ENCODE measurements at regions not wholly inside any gene's neighbourhood (a gene's known extent, or its start where the extent isn't known, plus 50 kb on each side); places are given as distances from the start of the nearest gene placed in this dataset.

DNA sequence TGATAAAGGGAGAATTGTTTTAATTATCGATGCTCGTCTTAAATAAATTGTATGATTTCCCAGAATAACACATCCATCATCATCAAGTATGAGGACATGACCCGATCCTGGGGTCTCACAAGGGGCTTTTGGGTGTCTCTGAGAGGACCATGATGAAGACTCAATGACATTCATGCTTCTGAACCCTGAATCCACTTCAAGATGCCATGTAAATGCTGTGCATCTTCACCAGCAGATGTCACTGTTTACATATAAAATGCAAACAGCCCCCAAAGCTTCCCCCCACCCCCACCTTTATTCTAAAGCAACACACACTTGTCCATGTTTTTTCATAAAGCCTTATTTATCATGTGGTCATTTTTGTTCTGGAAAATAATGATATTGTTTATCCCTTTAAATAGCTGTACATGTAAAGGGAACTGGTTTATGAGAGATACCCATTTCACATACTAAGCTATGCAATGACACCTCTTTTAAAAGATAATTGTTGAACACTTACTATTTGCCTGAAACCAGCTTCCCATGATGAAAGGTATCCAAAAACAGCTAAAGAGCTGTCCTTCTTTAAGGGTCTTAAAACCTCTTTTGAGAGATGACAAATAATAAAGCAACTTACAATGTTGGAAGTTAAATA lies 69.7 kb upstream of the UBE3A start:
- H2AFZ ChIP-seq (ENCODE audit: low read depth, low read length, severe bottlenecking): no peak overlapping the region

DNA sequence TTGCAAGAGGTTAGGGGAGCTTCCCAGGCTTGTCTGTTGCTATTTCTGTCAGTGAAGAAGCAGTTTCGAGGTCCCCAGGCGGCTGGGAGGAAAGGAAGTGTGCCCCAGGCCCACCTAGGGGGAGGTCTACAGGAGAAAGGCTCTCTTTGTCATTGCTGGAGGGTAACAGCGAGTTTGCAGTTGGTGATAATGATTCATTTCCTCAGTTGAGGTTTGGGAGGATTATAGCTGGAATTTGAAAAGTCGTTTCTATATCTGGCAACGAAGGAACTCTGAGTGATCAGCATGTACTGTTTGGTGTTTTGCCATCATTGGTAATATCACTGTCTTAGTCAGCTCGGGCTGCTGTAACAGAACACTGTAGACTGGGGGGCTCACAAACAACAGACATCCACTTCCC lies 65.5 kb upstream of the UBE3A start:
- Histone ChIP-seq H3K36me3 (ENCODE audit: low read length) (no peaks in the 10 kb centered on the region), H3K4me2 (ENCODE audit: low read depth, low read length, poor library complexity, severe bottlenecking) (no peak overlapping the region), H3K9me3 (ENCODE audit: insufficient read depth, low read length) (no peaks in the 10 kb centered on the region), H3K9me2 (replicated peaks; ENCODE audit: insufficient read depth, low read length) (no peaks in the 10 kb centered on the region), H4K20me1 (ENCODE audit: low read depth, low read length) (no peaks in the 10 kb centered on the region), H3K27me3 (ENCODE audit: low read length) (no peaks in the 10 kb centered on the region), H2AFZ (ENCODE audit: low read depth, low read length, severe bottlenecking) (no peak overlapping the region), H3K79me2 (ENCODE audit: insufficient read depth, low read length) (no peaks in the 10 kb centered on the region), H3K27ac (ENCODE audit: low read depth, low read length) (no peak overlapping the region), H3F3A (ENCODE audit: insufficient read depth) (no peaks in the 10 kb centered on the region), H3K9ac (ENCODE audit: low read length) (no peak overlapping the region), H3K4me3 (ENCODE audit: insufficient read depth, low read length, poor library complexity, severe bottlenecking) (no peak overlapping the region)
- TF ChIP-seq EZH2phosphoT487 (conservative IDR thresholded peaks at IDR 0.05; ENCODE audit: low read length): no peak
- TF ChIP-seq, protein P1, sequence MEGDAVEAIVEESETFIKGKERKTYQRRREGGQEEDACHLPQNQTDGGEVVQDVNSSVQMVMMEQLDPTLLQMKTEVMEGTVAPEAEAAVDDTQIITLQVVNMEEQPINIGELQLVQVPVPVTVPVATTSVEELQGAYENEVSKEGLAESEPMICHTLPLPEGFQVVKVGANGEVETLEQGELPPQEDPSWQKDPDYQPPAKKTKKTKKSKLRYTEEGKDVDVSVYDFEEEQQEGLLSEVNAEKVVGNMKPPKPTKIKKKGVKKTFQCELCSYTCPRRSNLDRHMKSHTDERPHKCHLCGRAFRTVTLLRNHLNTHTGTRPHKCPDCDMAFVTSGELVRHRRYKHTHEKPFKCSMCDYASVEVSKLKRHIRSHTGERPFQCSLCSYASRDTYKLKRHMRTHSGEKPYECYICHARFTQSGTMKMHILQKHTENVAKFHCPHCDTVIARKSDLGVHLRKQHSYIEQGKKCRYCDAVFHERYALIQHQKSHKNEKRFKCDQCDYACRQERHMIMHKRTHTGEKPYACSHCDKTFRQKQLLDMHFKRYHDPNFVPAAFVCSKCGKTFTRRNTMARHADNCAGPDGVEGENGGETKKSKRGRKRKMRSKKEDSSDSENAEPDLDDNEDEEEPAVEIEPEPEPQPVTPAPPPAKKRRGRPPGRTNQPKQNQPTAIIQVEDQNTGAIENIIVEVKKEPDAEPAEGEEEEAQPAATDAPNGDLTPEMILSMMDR (IDR thresholded peaks at IDR 0.05; ENCODE audit: insufficient read depth, low read length, poor library complexity, severe bottlenecking): no peak

More for the DNA sequence above, 69.7 kb upstream of the UBE3A start:
- Histone ChIP-seq H4K20me1 (ENCODE audit: low read depth, low read length) (no peaks in the 10 kb centered on the region), H3K4me2 (ENCODE audit: low read depth, low read length, poor library complexity, severe bottlenecking) (no peak overlapping the region), H3K4me3 (ENCODE audit: insufficient read depth, low read length, poor library complexity, severe bottlenecking) (no peak overlapping the region), H3F3A (ENCODE audit: insufficient read depth) (no peaks in the 10 kb centered on the region), H3K36me3 (ENCODE audit: low read length) (no peaks in the 10 kb centered on the region), H3K9ac (ENCODE audit: low read length) (no peak overlapping the region), H3K9me3 (ENCODE audit: insufficient read depth, low read length) (no peaks in the 10 kb centered on the region), H3K27ac (ENCODE audit: low read depth, low read length) (no peak overlapping the region), H3K79me2 (ENCODE audit: insufficient read depth, low read length) (no peaks in the 10 kb centered on the region), H3K27me3 (ENCODE audit: low read length) (no peaks in the 10 kb centered on the region), H3K9me2 (replicated peaks; ENCODE audit: insufficient read depth, low read length) (no peaks in the 10 kb centered on the region)
- TF ChIP-seq EZH2phosphoT487 (conservative IDR thresholded peaks at IDR 0.05; ENCODE audit: low read length): no peak
- TF ChIP-seq, protein P1 (IDR thresholded peaks at IDR 0.05; ENCODE audit: insufficient read depth, low read length, poor library complexity, severe bottlenecking): peak; percentile 50

DNA sequence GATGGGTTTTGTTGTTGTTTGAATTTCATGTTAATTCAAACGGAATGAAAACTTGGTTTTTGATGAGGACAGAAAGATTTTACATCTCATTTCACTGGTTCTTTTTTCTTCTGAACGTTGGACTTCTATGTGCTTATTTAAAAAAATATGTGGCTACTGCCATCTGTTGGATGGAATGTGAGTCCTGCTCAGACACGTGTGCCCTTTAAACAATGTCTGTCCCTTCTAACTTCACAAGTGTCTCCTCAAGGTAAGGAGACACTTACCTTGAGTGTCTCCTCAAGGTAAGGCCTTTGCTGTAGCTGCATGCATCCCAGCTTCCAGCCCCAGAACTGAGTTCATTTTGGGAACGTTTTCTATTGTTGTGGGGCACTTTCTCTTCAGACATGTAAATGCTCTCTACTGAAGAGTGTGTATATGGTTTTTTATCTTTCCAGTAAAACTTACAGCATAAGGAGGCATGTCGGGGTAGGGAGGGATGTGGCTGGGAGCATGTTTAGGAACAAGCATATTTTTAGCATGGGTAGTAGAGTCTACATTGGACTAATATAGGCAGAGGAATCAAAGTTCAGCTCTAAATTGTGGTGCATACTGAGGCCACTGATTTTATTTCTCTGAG lies 63.1 kb upstream of the UBE3A start:
- Histone ChIP-seq H3K36me3 (ENCODE audit: low read length) (no peaks in the 10 kb centered on the region), H3K79me2 (ENCODE audit: insufficient read depth, low read length) (no peaks in the 10 kb centered on the region), H3K4me2 (ENCODE audit: low read depth, low read length, poor library complexity, severe bottlenecking) (no peak overlapping the region), H3K9me2 (replicated peaks; ENCODE audit: insufficient read depth, low read length) (no peaks in the 10 kb centered on the region), H3F3A (ENCODE audit: insufficient read depth) (no peaks in the 10 kb centered on the region), H2AFZ (ENCODE audit: low read depth, low read length, severe bottlenecking) (no peak overlapping the region), H4K20me1 (ENCODE audit: low read depth, low read length) (no peaks in the 10 kb centered on the region), H3K9me3 (ENCODE audit: insufficient read depth, low read length) (no peaks in the 10 kb centered on the region), H3K4me3 (ENCODE audit: insufficient read depth, low read length, poor library complexity, severe bottlenecking) (no peak overlapping the region), H3K9ac (ENCODE audit: low read length) (no peak overlapping the region), H3K27ac (ENCODE audit: low read depth, low read length) (no peak overlapping the region), H3K27me3 (ENCODE audit: low read length) (no peaks in the 10 kb centered on the region)
- TF ChIP-seq EZH2phosphoT487 (conservative IDR thresholded peaks at IDR 0.05; ENCODE audit: low read length): no peak
- TF ChIP-seq, protein P1 (IDR thresholded peaks at IDR 0.05; ENCODE audit: insufficient read depth, low read length, poor library complexity, severe bottlenecking): peak; percentile 38

Measured in SU-DHL-6 (cell line).